ENCODE measurements at regions not wholly inside any gene's neighbourhood (a gene's known extent, or its start where the extent isn't known, plus 50 kb on each side); places are given as distances from the start of the nearest gene placed in this dataset.

GRCh38 chr16:63426275-63426870 lies 1390.1 kb upstream of the CDH8 start:
- no peak for TF ChIP-seq CTCF (IDR thresholded peaks at IDR 0.05; ENCODE audit: insufficient read depth, low read length)
- TF ChIP-seq REST (IDR thresholded peaks at IDR 0.05; ENCODE audit: insufficient replicate concordance, low read depth): no peak
- no peak for TF ChIP-seq POLR2AphosphoS5 (IDR thresholded peaks at IDR 0.05; ENCODE audit: low read depth)

All from HL-60 (cell line).